ENCODE measurements at regions not wholly inside any gene's neighbourhood (a gene's known extent, or its start where the extent isn't known, plus 50 kb on each side); places are given as distances from the start of the nearest gene placed in this dataset.
A peak's percentile ranks its signal among the peaks of the same experiment; 100 is the strongest.

DNA sequence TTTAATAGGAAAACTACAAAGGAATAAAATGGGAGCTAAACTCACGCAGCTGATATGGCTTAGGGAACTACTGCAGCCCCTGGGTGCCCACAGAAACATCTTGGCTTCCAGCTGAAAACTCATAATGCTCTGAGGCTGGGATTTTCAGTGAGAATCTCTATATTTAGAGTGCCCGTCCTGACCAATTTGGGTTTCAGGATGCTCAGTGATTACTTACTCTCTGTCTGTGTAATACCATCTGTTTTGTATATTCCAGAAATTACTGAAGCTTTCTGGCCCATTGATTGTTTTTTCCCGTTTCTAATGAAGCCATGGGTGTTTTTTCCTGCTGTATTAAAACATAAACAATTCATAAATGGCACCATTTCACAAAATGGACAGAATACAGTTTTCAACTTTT is 50.6 kb upstream of the ZNF385D start:
- 80% methylated on average over 3 of the region's 3 CpGs for WGBS
- Histone ChIP-seq H3K36me3 (ENCODE audit: insufficient read depth) (no peaks in the 10 kb centered on the region), H3K4me1 (ENCODE audit: insufficient read depth) (no peaks in the 10 kb centered on the region), H3K4me3 (ENCODE audit: low read depth, low read length) (no peak overlapping the region), H3K27ac (ENCODE audit: low read depth) (no peak overlapping the region)
- no peak for DNase-seq (ENCODE audit: extremely low spot score)

- WGBS = 78% methylated on average over 1 of the region's 1 CpG
- Histone ChIP-seq H3K27ac (ENCODE audit: low read depth) (no peak overlapping the region), H3K4me3 (ENCODE audit: low read depth, low read length) (no peak overlapping the region), H3K36me3 (ENCODE audit: insufficient read depth) (no peaks in the 10 kb centered on the region), H3K4me1 (ENCODE audit: insufficient read depth) (no peaks in the 10 kb centered on the region)
- DNase-seq (ENCODE audit: extremely low spot score) = peak; percentile 21
Observed at GRCh38 chr3:21803604-21804003, 52.6 kb upstream of the ZNF385D start.

- Histone ChIP-seq H3K4me3 (ENCODE audit: low read depth, low read length) (no peak overlapping the region), H3K36me3 (ENCODE audit: insufficient read depth) (no peaks in the 10 kb centered on the region), H3K4me1 (ENCODE audit: insufficient read depth) (no peaks in the 10 kb centered on the region), H3K27ac (ENCODE audit: low read depth) (no peak overlapping the region)
- WGBS = 55% methylated on average over 2 of the region's 2 CpGs
- no peak for DNase-seq (ENCODE audit: extremely low spot score)
Observed at GRCh38 chr3:21804330-21804729, 53.3 kb upstream of the ZNF385D start.

DNA sequence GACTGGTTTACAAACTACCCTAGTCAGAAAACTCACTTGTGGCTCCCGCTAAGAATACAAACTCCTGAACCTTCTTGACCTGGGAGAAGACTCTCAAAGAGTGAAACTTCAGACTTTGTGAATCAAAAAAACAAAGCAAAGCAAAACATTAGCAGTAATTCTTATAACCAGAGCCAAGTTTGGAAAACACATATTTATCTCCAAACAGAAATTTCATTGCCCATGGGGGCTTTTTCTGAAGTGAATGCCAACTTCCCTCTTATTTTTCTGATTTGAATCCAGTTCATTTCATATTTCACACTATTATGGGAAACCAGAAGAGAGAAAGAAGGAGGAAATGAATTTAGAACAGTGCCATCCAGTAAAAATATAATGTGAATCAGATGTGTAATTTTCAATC is 55.7 kb upstream of the ZNF385D start:
- WGBS = 76% methylated on average over 1 of the region's 1 CpG
- Histone ChIP-seq H3K4me1 (ENCODE audit: insufficient read depth) (no peaks in the 10 kb centered on the region), H3K4me3 (ENCODE audit: low read depth, low read length) (no peak overlapping the region), H3K27ac (ENCODE audit: low read depth) (no peak overlapping the region), H3K36me3 (ENCODE audit: insufficient read depth) (no peaks in the 10 kb centered on the region)
- DNase-seq (ENCODE audit: extremely low spot score) = no peak

GRCh38 chr3:21825684-21826083 is 74.7 kb upstream of the ZNF385D start:
- no peaks in the 10 kb centered on the region for H3K36me3 ChIP-seq (ENCODE audit: insufficient read depth)
- no peaks in the 10 kb centered on the region for H3K4me1 ChIP-seq (ENCODE audit: insufficient read depth)
- 83% methylated on average over 12 of the region's 12 CpGs for WGBS
- no peak for DNase-seq (ENCODE audit: extremely low spot score)
- H3K4me3 ChIP-seq (ENCODE audit: low read depth, low read length) = no peak overlapping the region
- H3K27ac ChIP-seq (ENCODE audit: low read depth) = no peak overlapping the region

- DNase-seq (ENCODE audit: extremely low spot score) = no peak
- H3K4me3 ChIP-seq (ENCODE audit: low read depth, low read length) = no peak overlapping the region
- no peaks in the 10 kb centered on the region for H3K36me3 ChIP-seq (ENCODE audit: insufficient read depth)
- WGBS = 40% methylated on average over 1 of the region's 1 CpG
- no peaks in the 10 kb centered on the region for H3K4me1 ChIP-seq (ENCODE audit: insufficient read depth)
- no peak overlapping the region for H3K27ac ChIP-seq (ENCODE audit: low read depth)
Observed at GRCh38 chr3:21826416-21826815, 75.4 kb upstream of the ZNF385D start.

DNA sequence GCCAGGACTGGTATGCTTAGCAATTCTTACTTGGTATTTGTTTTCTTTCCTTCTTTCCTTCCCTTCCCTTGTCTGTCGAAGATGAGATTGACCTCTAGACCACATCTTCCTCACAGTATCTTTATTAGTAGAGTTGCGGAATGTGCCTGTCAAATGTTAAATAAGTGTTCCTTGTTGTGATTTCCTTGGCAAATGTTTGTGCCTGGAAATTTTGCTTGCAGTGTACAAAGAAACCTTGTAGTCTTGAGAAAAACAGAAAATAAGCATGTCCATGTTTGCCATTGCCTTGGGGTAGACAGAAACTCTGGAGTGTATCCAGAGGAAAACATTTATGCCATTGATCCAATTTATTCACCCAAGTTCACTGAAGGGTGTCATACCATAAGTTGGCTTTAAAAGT is 79.5 kb upstream of the ZNF385D start:
- 72% methylated on average over 2 of the region's 2 CpGs for WGBS
- no peak overlapping the region for H3K4me3 ChIP-seq (ENCODE audit: low read depth, low read length)
- no peaks in the 10 kb centered on the region for H3K36me3 ChIP-seq (ENCODE audit: insufficient read depth)
- no peak overlapping the region for H3K27ac ChIP-seq (ENCODE audit: low read depth)
- no peak for DNase-seq (ENCODE audit: extremely low spot score)
- H3K4me1 ChIP-seq (ENCODE audit: insufficient read depth) = no peaks in the 10 kb centered on the region

GRCh38 chr3:21835264-21835663 is 84.3 kb upstream of the ZNF385D start:
- no peak for DNase-seq (ENCODE audit: extremely low spot score)

GRCh38 chr3:21836227-21836626 is 85.2 kb upstream of the ZNF385D start:
- Histone ChIP-seq H3K4me1 (ENCODE audit: insufficient read depth) (no peaks in the 10 kb centered on the region), H3K4me3 (ENCODE audit: low read depth, low read length) (no peak overlapping the region), H3K27ac (ENCODE audit: low read depth) (no peak overlapping the region), H3K36me3 (ENCODE audit: insufficient read depth) (no peaks in the 10 kb centered on the region)
- WGBS = 60% methylated on average over 4 of the region's 4 CpGs
- no peak for DNase-seq (ENCODE audit: extremely low spot score)

More at GRCh38 chr3:21835264-21835663, 84.3 kb upstream of the ZNF385D start:
- Histone ChIP-seq H3K27ac (ENCODE audit: low read depth) (no peak overlapping the region), H3K4me3 (ENCODE audit: low read depth, low read length) (no peak overlapping the region), H3K36me3 (ENCODE audit: insufficient read depth) (no peaks in the 10 kb centered on the region), H3K4me1 (ENCODE audit: insufficient read depth) (no peaks in the 10 kb centered on the region)
- 73% methylated on average over 2 of the region's 2 CpGs for WGBS

- no peak overlapping the region for H3K27ac ChIP-seq (ENCODE audit: low read depth)
- no peaks in the 10 kb centered on the region for H3K4me1 ChIP-seq (ENCODE audit: insufficient read depth)
- no peak for DNase-seq (ENCODE audit: extremely low spot score)
- no peaks in the 10 kb centered on the region for H3K36me3 ChIP-seq (ENCODE audit: insufficient read depth)
- WGBS = 88% methylated on average over 1 of the region's 1 CpG
- no peak overlapping the region for H3K4me3 ChIP-seq (ENCODE audit: low read depth, low read length)
Observed at GRCh38 chr3:21839176-21839575, 88.2 kb upstream of the ZNF385D start.

DNA sequence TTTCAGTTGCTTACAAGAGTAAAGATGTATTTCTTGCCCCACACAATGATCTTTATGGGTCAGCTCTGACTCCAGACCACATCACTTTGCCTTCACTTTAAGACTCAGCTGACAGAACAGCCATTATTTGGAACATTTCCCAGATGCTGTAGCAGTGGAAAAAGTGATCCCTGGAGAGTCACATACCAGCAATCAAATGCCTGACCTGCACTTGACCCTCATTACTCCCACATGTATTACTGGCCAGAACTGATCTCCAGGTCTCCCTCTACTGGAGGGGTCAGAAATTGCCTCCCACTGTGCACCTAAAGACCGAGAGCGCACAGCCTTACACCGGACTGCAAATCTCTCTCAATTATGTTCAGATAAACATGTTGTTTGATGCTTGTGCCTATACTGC is 88.6 kb upstream of the ZNF385D start:
- H3K4me3 ChIP-seq (ENCODE audit: low read depth, low read length) = no peak overlapping the region
- no peaks in the 10 kb centered on the region for H3K36me3 ChIP-seq (ENCODE audit: insufficient read depth)
- WGBS = 89% methylated on average over 3 of the region's 3 CpGs
- no peak overlapping the region for H3K27ac ChIP-seq (ENCODE audit: low read depth)
- no peaks in the 10 kb centered on the region for H3K4me1 ChIP-seq (ENCODE audit: insufficient read depth)
- DNase-seq (ENCODE audit: extremely low spot score) = no peak

DNA sequence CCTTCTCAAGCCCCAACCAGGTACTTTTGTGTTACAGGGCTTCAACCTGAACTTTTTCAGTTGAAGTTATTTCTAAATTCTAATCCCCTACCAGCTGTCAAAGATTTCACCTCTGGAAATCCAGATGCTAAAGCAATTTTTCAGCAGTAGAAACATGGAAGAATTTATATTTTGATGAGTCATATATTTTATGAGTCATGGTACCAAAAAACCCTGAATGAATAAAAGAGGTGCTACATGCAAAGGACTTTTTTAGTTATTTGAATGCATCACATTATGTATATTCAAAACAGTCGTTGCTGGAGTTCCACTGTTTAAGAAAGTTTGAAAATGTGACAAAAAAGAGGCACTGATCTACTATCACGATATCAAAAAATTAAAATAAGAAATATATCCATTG is 96.0 kb upstream of the ZNF385D start:
- WGBS = 92% methylated on average over 2 of the region's 2 CpGs
- no peak overlapping the region for H3K4me3 ChIP-seq (ENCODE audit: low read depth, low read length)
- H3K27ac ChIP-seq (ENCODE audit: low read depth) = no peak overlapping the region
- no peaks in the 10 kb centered on the region for H3K36me3 ChIP-seq (ENCODE audit: insufficient read depth)
- no peak for DNase-seq (ENCODE audit: extremely low spot score)
- H3K4me1 ChIP-seq (ENCODE audit: insufficient read depth) = no peaks in the 10 kb centered on the region

DNA sequence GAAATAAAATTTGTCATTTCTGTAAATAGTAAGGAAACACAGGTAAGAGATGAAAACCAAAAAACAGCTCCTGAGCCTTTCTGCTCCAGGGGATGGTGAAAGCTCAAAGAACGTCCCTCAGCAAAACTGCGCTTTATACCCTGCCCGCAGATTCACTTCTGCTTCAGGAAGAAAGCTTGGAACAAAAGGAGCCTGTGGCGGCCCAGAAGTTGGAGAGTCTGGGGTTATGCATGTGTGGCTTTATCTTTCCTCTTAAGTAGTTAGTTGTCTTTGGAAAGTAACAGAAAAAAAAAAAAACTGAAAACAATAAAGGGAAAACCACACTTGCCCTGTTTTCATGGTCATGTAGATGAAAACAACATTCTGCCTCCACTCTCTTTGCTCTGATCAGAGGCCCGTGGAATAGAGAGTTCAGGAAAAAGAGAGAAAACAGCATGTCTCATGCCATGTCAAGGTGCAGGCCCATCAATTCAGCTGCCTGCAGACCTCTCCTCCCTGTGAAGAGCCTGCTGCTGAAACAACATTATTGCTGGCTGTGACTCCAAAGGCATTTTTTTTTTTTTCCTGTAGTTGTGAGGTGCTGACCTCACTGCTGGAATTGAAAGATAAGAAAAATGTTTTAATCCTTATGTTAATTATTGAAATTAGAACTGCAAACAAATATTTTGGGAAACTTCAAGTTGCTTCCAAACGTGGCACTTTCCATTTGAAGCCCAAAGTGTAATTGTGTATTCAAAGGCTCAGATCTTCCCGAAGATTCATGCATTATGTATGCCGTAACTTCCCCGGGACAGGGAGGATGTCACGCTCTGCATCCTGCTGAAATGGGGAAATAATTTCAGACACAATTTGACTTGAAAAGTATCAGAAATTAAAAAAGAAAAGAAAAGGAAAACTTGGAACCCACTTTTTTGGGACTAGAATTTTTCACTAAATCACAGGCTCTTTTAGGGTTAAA is 108.4 kb upstream of the ZNF385D start:
- no peak for DNase-seq (ENCODE audit: extremely low spot score)
- Histone ChIP-seq H3K4me3 (ENCODE audit: low read depth, low read length) (no peak overlapping the region), H3K27ac (ENCODE audit: low read depth) (no peak overlapping the region), H3K36me3 (ENCODE audit: insufficient read depth) (no peaks in the 10 kb centered on the region), H3K4me1 (ENCODE audit: insufficient read depth) (no peaks in the 10 kb centered on the region)
- WGBS = 73% methylated on average over 10 of the region's 10 CpGs

GRCh38 chr3:21860082-21860475 is 109.1 kb upstream of the ZNF385D start:
- H3K4me3 ChIP-seq (ENCODE audit: low read depth, low read length) = no peak overlapping the region
- WGBS = 67% methylated on average over 1 of the region's 1 CpG
- no peak for DNase-seq (ENCODE audit: extremely low spot score)
- no peaks in the 10 kb centered on the region for H3K4me1 ChIP-seq (ENCODE audit: insufficient read depth)
- no peak overlapping the region for H3K27ac ChIP-seq (ENCODE audit: low read depth)
- no peaks in the 10 kb centered on the region for H3K36me3 ChIP-seq (ENCODE audit: insufficient read depth)
